ENCODE measurements at regions not wholly inside any gene's neighbourhood (a gene's known extent, or its start where the extent isn't known, plus 50 kb on each side); places are given as distances from the start of the nearest gene placed in this dataset.

- Histone ChIP-seq H3K27me3 (ENCODE audit: control insufficient read depth in 2 of 2, insufficient read depth in 2 of 2, low read length in 2 of 2) (no peaks in the 10 kb centered on the region), H3K4me1 (ENCODE audit: control insufficient read depth in 1 of 2, insufficient read depth in 2 of 2, low read length in 2 of 2) (peaks cover 12 to 17% of the 10 kb centered on the region in 2 donors), H3K4me3 (replicated peaks in 1 of 3; ENCODE audit: low read depth in 2 of 3, low read length in 3 of 3) (no peak overlapping the region), H3K9ac (ENCODE audit: insufficient read depth, low read length, poor library complexity, severe bottlenecking) (no peak overlapping the region), H2AFZ (ENCODE audit: insufficient read depth, low read depth, low read length, poor library complexity, severe bottlenecking) (no peak overlapping the region), H3K27ac (ENCODE audit: low read depth in 1 of 2, low read length in 2 of 2) (peak overlapping the region in 1 of 2 donors; percentile 81), H3K79me2 (ENCODE audit: insufficient read depth, low read length) (no peaks in the 10 kb centered on the region), H3K36me3 (replicated peaks in 1 of 2; ENCODE audit: control insufficient read depth in 1 of 2, insufficient read depth in 2 of 2, low read length in 2 of 2) (no peaks in the 10 kb centered on the region), H3K9me3 (replicated peaks in 1 of 2; ENCODE audit: control insufficient read depth in 1 of 2, insufficient read depth in 1 of 2, low read length in 2 of 2) (no peaks in the 10 kb centered on the region), H4K20me1 (ENCODE audit: insufficient read depth, low read length) (no peaks in the 10 kb centered on the region), H3K4me2 (replicated peaks; ENCODE audit: extremely low read depth, low read length, poor library complexity, severe bottlenecking) (peak overlapping the region; percentile 19)
- TF ChIP-seq CTCF (IDR thresholded peaks at IDR 0.05): no peak
- Mint-ChIP-seq H3K27ac (peak overlapping the region; percentile 12 to 74 (median 50)), H3K27me3 (ENCODE audit: low read depth in 3 of 3) (peaks cover 0 to 2% (median 2%) of the 10 kb centered on the region in 3 donors), H3K36me3 (no peaks in the 10 kb centered on the region), H3K4me3 (no peak overlapping the region), H3K9me3 (no peaks in the 10 kb centered on the region), H3K4me1 (peaks cover 10% of the 10 kb centered on the region)
- no peak for DNase-seq
- no CpG with 5 or more reads among the region's 2 CpGs for WGBS (ENCODE audit: insufficient coverage)
- intact Hi-C loops (cut with micrococcal nuclease): no loop called here
Observed at GRCh38 chr5:97547430-97547829, 364.4 kb upstream of the RIOK2 start.

GRCh38 chr5:97547999-97548738 lies 365.1 kb upstream of the RIOK2 start:
- Histone ChIP-seq H3K27me3 (ENCODE audit: control insufficient read depth in 2 of 2, insufficient read depth in 2 of 2, low read length in 2 of 2) (no peaks in the 10 kb centered on the region), H4K20me1 (ENCODE audit: insufficient read depth, low read length) (no peaks in the 10 kb centered on the region), H3K4me3 (replicated peaks in 1 of 3; ENCODE audit: low read depth in 2 of 3, low read length in 3 of 3) (peak overlapping the region in 1 of 3 experiments; percentile 24), H3K79me2 (ENCODE audit: insufficient read depth, low read length) (no peaks in the 10 kb centered on the region), H3K27ac (ENCODE audit: low read depth in 1 of 2, low read length in 2 of 2) (peak overlapping the region in 1 of 2 donors; percentile 81), H3K9ac (ENCODE audit: insufficient read depth, low read length, poor library complexity, severe bottlenecking) (no peak overlapping the region), H2AFZ (ENCODE audit: insufficient read depth, low read depth, low read length, poor library complexity, severe bottlenecking) (peak overlapping the region; percentile 29), H3K4me1 (ENCODE audit: control insufficient read depth in 1 of 2, insufficient read depth in 2 of 2, low read length in 2 of 2) (peaks cover 12 to 17% of the 10 kb centered on the region in 2 donors), H3K9me3 (replicated peaks in 1 of 2; ENCODE audit: control insufficient read depth in 1 of 2, insufficient read depth in 1 of 2, low read length in 2 of 2) (no peaks in the 10 kb centered on the region), H3K36me3 (replicated peaks in 1 of 2; ENCODE audit: control insufficient read depth in 1 of 2, insufficient read depth in 2 of 2, low read length in 2 of 2) (no peaks in the 10 kb centered on the region), H3K4me2 (replicated peaks; ENCODE audit: extremely low read depth, low read length, poor library complexity, severe bottlenecking) (peak overlapping the region; percentile 19)
- Mint-ChIP-seq H3K27me3 (ENCODE audit: low read depth in 3 of 3) (peaks cover 0 to 2% (median 2%) of the 10 kb centered on the region in 3 donors), H3K4me1 (peaks cover 10% of the 10 kb centered on the region), H3K9me3 (no peaks in the 10 kb centered on the region), H3K36me3 (no peaks in the 10 kb centered on the region), H3K27ac (peak overlapping the region in 6 of 7 donors; percentile 41 to 85 (median 72)), H3K4me3 (no peak overlapping the region)
- no peak for TF ChIP-seq CTCF (IDR thresholded peaks at IDR 0.05)
- peak; percentile 42 to 60 (median 55) for DNase-seq
- no CpG with 5 or more reads among the region's 1 CpG for WGBS (ENCODE audit: insufficient coverage)
- intact Hi-C loops (cut with micrococcal nuclease): no loop called here
